ENCODE measurements at regions not wholly inside any gene's neighbourhood (a gene's known extent, or its start where the extent isn't known, plus 50 kb on each side); places are given as distances from the start of the nearest gene placed in this dataset.

- H3K79me2 ChIP-seq (ENCODE audit: insufficient read depth, low read length) = no peaks in the 10 kb centered on the region
- H3K9me2 ChIP-seq (ENCODE audit: low read depth, low read length) = no peaks in the 10 kb centered on the region
- H3K9ac ChIP-seq (ENCODE audit: low read length) = no peak overlapping the region
- no peak overlapping the region for H2AFZ ChIP-seq (ENCODE audit: low read length)
- H3K9me3 ChIP-seq (ENCODE audit: low read length) = no peaks in the 10 kb centered on the region
- H3K27me3 ChIP-seq (ENCODE audit: insufficient read depth, low read length) = no peaks in the 10 kb centered on the region
- no peaks in the 10 kb centered on the region for H4K20me1 ChIP-seq (ENCODE audit: insufficient read depth, low read length)
- no peak overlapping the region for H3K27ac ChIP-seq (ENCODE audit: low read depth, low read length, poor library complexity, severe bottlenecking)
- TF ChIP-seq, protein P1, sequence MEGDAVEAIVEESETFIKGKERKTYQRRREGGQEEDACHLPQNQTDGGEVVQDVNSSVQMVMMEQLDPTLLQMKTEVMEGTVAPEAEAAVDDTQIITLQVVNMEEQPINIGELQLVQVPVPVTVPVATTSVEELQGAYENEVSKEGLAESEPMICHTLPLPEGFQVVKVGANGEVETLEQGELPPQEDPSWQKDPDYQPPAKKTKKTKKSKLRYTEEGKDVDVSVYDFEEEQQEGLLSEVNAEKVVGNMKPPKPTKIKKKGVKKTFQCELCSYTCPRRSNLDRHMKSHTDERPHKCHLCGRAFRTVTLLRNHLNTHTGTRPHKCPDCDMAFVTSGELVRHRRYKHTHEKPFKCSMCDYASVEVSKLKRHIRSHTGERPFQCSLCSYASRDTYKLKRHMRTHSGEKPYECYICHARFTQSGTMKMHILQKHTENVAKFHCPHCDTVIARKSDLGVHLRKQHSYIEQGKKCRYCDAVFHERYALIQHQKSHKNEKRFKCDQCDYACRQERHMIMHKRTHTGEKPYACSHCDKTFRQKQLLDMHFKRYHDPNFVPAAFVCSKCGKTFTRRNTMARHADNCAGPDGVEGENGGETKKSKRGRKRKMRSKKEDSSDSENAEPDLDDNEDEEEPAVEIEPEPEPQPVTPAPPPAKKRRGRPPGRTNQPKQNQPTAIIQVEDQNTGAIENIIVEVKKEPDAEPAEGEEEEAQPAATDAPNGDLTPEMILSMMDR (IDR thresholded peaks at IDR 0.05; ENCODE audit: low read length) = no peak
- TF ChIP-seq EZH2 (IDR thresholded peaks at IDR 0.05; ENCODE audit: borderline replicate concordance, low read length) = no peak
- H3K4me1 ChIP-seq (ENCODE audit: insufficient read depth, low read length, severe bottlenecking) = no peaks in the 10 kb centered on the region
- H3F3A ChIP-seq (ENCODE audit: insufficient read depth, low read length) = no peaks in the 10 kb centered on the region
- H3K36me3 ChIP-seq (ENCODE audit: insufficient read depth, low read length) = no peaks in the 10 kb centered on the region
- no peak overlapping the region for H3K4me3 ChIP-seq (ENCODE audit: low read depth, low read length, poor library complexity, severe bottlenecking)
- H3K4me2 ChIP-seq (ENCODE audit: low read length) = no peak overlapping the region
Measured at GRCh38 chr16:9594047-9594446, 502.6 kb downstream of the HAPSTR1 start.

DNA sequence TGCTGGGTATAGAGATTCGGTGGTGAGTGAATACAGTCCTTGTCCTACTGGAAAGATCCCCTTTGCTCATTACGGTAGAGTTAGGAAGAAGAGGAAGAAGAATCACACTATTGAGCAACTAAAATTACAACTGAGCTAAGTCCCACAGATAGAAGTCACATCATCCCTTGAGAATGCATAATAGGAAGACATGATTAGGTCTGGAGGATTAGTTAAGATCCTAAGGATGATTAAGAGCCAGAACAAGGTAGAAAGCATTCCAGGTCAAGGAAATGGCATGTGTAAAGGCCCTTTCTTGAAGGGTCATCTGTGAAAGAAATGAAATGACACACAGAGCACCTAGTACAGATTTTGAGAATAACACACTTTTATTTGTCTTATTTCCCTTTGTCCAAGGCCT, 503.5 kb downstream of the HAPSTR1 start:
- H3F3A ChIP-seq (ENCODE audit: insufficient read depth, low read length) = no peaks in the 10 kb centered on the region
- no peaks in the 10 kb centered on the region for H3K79me2 ChIP-seq (ENCODE audit: insufficient read depth, low read length)
- H3K27ac ChIP-seq (ENCODE audit: low read depth, low read length, poor library complexity, severe bottlenecking) = no peak overlapping the region
- no peaks in the 10 kb centered on the region for H4K20me1 ChIP-seq (ENCODE audit: insufficient read depth, low read length)
- TF ChIP-seq EZH2 (IDR thresholded peaks at IDR 0.05; ENCODE audit: borderline replicate concordance, low read length) = no peak
- TF ChIP-seq, protein P1 (IDR thresholded peaks at IDR 0.05; ENCODE audit: low read length) = no peak
- no peaks in the 10 kb centered on the region for H3K9me2 ChIP-seq (ENCODE audit: low read depth, low read length)
- no peak overlapping the region for H3K9ac ChIP-seq (ENCODE audit: low read length)
- no peak overlapping the region for H3K4me3 ChIP-seq (ENCODE audit: low read depth, low read length, poor library complexity, severe bottlenecking)
- no peaks in the 10 kb centered on the region for H3K27me3 ChIP-seq (ENCODE audit: insufficient read depth, low read length)
- H3K36me3 ChIP-seq (ENCODE audit: insufficient read depth, low read length) = no peaks in the 10 kb centered on the region
- H2AFZ ChIP-seq (ENCODE audit: low read length) = no peak overlapping the region
- H3K9me3 ChIP-seq (ENCODE audit: low read length) = no peaks in the 10 kb centered on the region
- no peaks in the 10 kb centered on the region for H3K4me1 ChIP-seq (ENCODE audit: insufficient read depth, low read length, severe bottlenecking)
- no peak overlapping the region for H3K4me2 ChIP-seq (ENCODE audit: low read length)

- Histone ChIP-seq H3K9me3 (ENCODE audit: low read length) (no peaks in the 10 kb centered on the region), H2AFZ (ENCODE audit: low read length) (no peak overlapping the region), H3K36me3 (ENCODE audit: insufficient read depth, low read length) (no peaks in the 10 kb centered on the region), H3K27me3 (ENCODE audit: insufficient read depth, low read length) (no peaks in the 10 kb centered on the region), H3K4me1 (ENCODE audit: insufficient read depth, low read length, severe bottlenecking) (no peaks in the 10 kb centered on the region), H3K9ac (ENCODE audit: low read length) (no peak overlapping the region), H3K4me2 (ENCODE audit: low read length) (no peak overlapping the region), H3K9me2 (ENCODE audit: low read depth, low read length) (no peaks in the 10 kb centered on the region), H3F3A (ENCODE audit: insufficient read depth, low read length) (no peaks in the 10 kb centered on the region), H3K4me3 (ENCODE audit: low read depth, low read length, poor library complexity, severe bottlenecking) (no peak overlapping the region), H3K79me2 (ENCODE audit: insufficient read depth, low read length) (no peaks in the 10 kb centered on the region), H4K20me1 (ENCODE audit: insufficient read depth, low read length) (no peaks in the 10 kb centered on the region), H3K27ac (ENCODE audit: low read depth, low read length, poor library complexity, severe bottlenecking) (no peak overlapping the region)
- no peak for TF ChIP-seq EZH2 (IDR thresholded peaks at IDR 0.05; ENCODE audit: borderline replicate concordance, low read length)
- TF ChIP-seq, protein P1 (IDR thresholded peaks at IDR 0.05; ENCODE audit: low read length) = no peak
Measured at GRCh38 chr16:9595393-9595792, 503.9 kb downstream of the HAPSTR1 start.

All from OCI-LY1 (cell line).